ENCODE measurements at regions not wholly inside any gene's neighbourhood (a gene's known extent, or its start where the extent isn't known, plus 50 kb on each side); places are given as distances from the start of the nearest gene placed in this dataset.

- TF ChIP-seq BACH2 (CRISPR knock-in tag; IDR thresholded peaks at IDR 0.05; ENCODE audit: borderline replicate concordance) (no peak), TCF4 (CRISPR knock-in tag; IDR thresholded peaks at IDR 0.05; ENCODE audit: borderline replicate concordance) (no peak), ZFP30 (CRISPR knock-in tag; IDR thresholded peaks at IDR 0.05) (no peak), PPARA (CRISPR knock-in tag; IDR thresholded peaks at IDR 0.05; ENCODE audit: borderline replicate concordance) (no peak), ZFP3 (CRISPR knock-in tag; IDR thresholded peaks at IDR 0.05) (no peak), ZNF565 (CRISPR knock-in tag; conservative IDR thresholded peaks at IDR 0.05; ENCODE audit: low read depth) (no peak), ZNF8 (CRISPR knock-in tag; IDR thresholded peaks at IDR 0.05) (no peak), RARB (CRISPR knock-in tag; IDR thresholded peaks at IDR 0.05) (no peak)
- TF ChIP-seq, protein P1, sequence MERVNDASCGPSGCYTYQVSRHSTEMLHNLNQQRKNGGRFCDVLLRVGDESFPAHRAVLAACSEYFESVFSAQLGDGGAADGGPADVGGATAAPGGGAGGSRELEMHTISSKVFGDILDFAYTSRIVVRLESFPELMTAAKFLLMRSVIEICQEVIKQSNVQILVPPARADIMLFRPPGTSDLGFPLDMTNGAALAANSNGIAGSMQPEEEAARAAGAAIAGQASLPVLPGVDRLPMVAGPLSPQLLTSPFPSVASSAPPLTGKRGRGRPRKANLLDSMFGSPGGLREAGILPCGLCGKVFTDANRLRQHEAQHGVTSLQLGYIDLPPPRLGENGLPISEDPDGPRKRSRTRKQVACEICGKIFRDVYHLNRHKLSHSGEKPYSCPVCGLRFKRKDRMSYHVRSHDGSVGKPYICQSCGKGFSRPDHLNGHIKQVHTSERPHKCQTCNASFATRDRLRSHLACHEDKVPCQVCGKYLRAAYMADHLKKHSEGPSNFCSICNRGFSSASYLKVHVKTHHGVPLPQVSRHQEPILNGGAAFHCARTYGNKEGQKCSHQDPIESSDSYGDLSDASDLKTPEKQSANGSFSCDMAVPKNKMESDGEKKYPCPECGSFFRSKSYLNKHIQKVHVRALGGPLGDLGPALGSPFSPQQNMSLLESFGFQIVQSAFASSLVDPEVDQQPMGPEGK (CRISPR knock-in tag; IDR thresholded peaks at IDR 0.05; ENCODE audit: borderline replicate concordance), result no peak
- TF ChIP-seq, protein P2, sequence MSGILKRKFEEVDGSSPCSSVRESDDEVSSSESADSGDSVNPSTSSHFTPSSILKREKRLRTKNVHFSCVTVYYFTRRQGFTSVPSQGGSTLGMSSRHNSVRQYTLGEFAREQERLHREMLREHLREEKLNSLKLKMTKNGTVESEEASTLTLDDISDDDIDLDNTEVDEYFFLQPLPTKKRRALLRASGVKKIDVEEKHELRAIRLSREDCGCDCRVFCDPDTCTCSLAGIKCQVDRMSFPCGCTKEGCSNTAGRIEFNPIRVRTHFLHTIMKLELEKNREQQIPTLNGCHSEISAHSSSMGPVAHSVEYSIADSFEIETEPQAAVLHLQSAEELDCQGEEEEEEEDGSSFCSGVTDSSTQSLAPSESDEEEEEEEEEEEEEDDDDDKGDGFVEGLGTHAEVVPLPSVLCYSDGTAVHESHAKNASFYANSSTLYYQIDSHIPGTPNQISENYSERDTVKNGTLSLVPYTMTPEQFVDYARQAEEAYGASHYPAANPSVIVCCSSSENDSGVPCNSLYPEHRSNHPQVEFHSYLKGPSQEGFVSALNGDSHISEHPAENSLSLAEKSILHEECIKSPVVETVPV (CRISPR knock-in tag; IDR thresholded peaks at IDR 0.05), result no peak
- TF ChIP-seq, protein P3, sequence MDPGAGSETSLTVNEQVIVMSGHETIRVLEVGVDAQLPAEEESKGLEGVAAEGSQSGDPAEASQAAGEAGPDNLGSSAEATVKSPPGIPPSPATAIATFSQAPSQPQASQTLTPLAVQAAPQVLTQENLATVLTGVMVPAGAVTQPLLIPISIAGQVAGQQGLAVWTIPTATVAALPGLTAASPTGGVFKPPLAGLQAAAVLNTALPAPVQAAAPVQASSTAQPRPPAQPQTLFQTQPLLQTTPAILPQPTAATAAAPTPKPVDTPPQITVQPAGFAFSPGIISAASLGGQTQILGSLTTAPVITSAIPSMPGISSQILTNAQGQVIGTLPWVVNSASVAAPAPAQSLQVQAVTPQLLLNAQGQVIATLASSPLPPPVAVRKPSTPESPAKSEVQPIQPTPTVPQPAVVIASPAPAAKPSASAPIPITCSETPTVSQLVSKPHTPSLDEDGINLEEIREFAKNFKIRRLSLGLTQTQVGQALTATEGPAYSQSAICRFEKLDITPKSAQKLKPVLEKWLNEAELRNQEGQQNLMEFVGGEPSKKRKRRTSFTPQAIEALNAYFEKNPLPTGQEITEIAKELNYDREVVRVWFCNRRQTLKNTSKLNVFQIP (CRISPR knock-in tag; IDR thresholded peaks at IDR 0.05; ENCODE audit: borderline replicate concordance, low read depth), result no peak
- no peak for ATAC-seq
Measured at GRCh38 chr22:48453171-48453570, 1374.5 kb downstream of the BRD1 start.

DNA sequence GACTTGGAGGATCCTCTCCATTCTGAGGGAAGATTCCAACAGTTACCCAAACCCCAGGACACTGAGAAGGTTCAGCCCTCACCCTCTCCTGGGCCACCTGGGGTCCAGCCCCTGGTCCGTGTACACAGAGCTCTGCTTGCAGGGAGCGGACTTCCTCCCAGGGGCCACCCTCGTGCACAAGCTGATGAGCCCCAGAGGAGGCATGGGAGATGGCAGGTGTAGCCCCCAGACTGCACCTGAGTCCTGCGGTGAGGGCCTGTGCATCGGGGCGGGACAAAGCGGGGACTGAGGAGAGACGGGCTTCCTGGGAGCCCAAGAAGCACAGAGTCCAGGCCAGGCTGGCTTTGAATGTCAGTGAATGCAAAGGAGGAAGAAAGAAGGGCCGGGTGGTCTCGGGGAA lies 1374.9 kb downstream of the BRD1 start:
- TF ChIP-seq TCF4 (CRISPR knock-in tag; IDR thresholded peaks at IDR 0.05; ENCODE audit: borderline replicate concordance) (no peak), ISL1 (CRISPR knock-in tag; IDR thresholded peaks at IDR 0.05) (no peak), PPARA (CRISPR knock-in tag; IDR thresholded peaks at IDR 0.05; ENCODE audit: borderline replicate concordance) (no peak), GLIS3 (CRISPR knock-in tag; IDR thresholded peaks at IDR 0.05) (no peak), ZFP3 (CRISPR knock-in tag; IDR thresholded peaks at IDR 0.05) (no peak), OSR1 (CRISPR knock-in tag; IDR thresholded peaks at IDR 0.05) (no peak), SNAI2 (CRISPR knock-in tag; IDR thresholded peaks at IDR 0.05) (no peak), ZNF565 (CRISPR knock-in tag; conservative IDR thresholded peaks at IDR 0.05; ENCODE audit: low read depth) (no peak)

DNA sequence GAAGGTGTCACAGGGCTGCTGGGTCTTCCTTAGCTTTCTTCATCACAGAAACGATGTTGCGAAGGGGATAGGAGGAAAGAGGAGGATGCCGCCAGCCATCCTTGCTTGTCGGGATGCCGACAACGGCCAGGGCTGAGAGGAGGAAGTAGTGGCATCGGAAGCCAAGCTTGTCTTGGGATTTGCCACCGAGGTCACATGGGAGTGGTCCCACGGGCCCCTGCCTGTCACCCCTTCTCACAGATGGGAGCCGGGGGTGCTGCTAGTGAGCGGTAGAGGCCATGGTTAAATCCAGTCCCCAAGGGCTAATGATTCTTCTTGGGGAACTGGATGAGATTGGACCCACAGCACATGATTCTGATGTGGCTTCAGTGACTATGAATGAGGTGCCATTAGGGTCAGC lies 1375.8 kb downstream of the BRD1 start:
- no peak for ATAC-seq
- TF ChIP-seq, protein P1 (CRISPR knock-in tag; IDR thresholded peaks at IDR 0.05; ENCODE audit: borderline replicate concordance), result no peak
- TF ChIP-seq ZNF8 (CRISPR knock-in tag; IDR thresholded peaks at IDR 0.05) (no peak), ZFP3 (CRISPR knock-in tag; IDR thresholded peaks at IDR 0.05) (no peak), ZNF70 (CRISPR knock-in tag; IDR thresholded peaks at IDR 0.05) (no peak), BACH2 (CRISPR knock-in tag; IDR thresholded peaks at IDR 0.05; ENCODE audit: borderline replicate concordance) (no peak), ESRRG (CRISPR knock-in tag; IDR thresholded peaks at IDR 0.05) (no peak), ARNTL (CRISPR knock-in tag; IDR thresholded peaks at IDR 0.05; ENCODE audit: borderline replicate concordance, low read depth) (no peak), CSDC2 (CRISPR knock-in tag; IDR thresholded peaks at IDR 0.05) (no peak), SNAI2 (CRISPR knock-in tag; IDR thresholded peaks at IDR 0.05) (no peak), PPARA (CRISPR knock-in tag; IDR thresholded peaks at IDR 0.05; ENCODE audit: borderline replicate concordance) (no peak), RARB (CRISPR knock-in tag; IDR thresholded peaks at IDR 0.05) (no peak), CREB5 (CRISPR knock-in tag; IDR thresholded peaks at IDR 0.05; ENCODE audit: low read depth) (no peak)

More for the DNA sequence above, 1374.9 kb downstream of the BRD1 start:
- no peak for ATAC-seq

Data from SK-N-SH treated with all-trans-retinoic acid at 6 μM for 48 hours (cell line).